ENCODE measurements at regions not wholly inside any gene's neighbourhood (a gene's known extent, or its start where the extent isn't known, plus 50 kb on each side); places are given as distances from the start of the nearest gene placed in this dataset.

GRCh38 chr3:188949996-188950395 lies 221.8 kb upstream of the TPRG1 start:
- H3K4me1 ChIP-seq (ENCODE audit: control insufficient read depth, insufficient read depth, low read length), result peaks cover 11% of the 10 kb centered on the region

GRCh38 chr3:188950832-188951489 lies 220.8 kb upstream of the TPRG1 start:
- H3K27ac ChIP-seq (ENCODE audit: insufficient read depth, low read depth, low read length, poor library complexity, severe bottlenecking), result no peak overlapping the region
- no peaks in the 10 kb centered on the region for H3K9me3 ChIP-seq (ENCODE audit: control insufficient read depth, low read length)
- H3K4me1 ChIP-seq (ENCODE audit: control insufficient read depth, insufficient read depth, low read length), result peaks cover 11% of the 10 kb centered on the region
- no peak overlapping the region for H3K4me3 ChIP-seq (ENCODE audit: insufficient read depth, low read depth, low read length)
- no peaks in the 10 kb centered on the region for H3K27me3 ChIP-seq (ENCODE audit: control insufficient read depth, insufficient read depth, low read length, poor library complexity, severe bottlenecking)
- WGBS, 2 experiments, result 90 to 92% methylated on average over 13 of the region's 13 CpGs
- no peaks in the 10 kb centered on the region for H3K36me3 ChIP-seq (ENCODE audit: control insufficient read depth, insufficient read depth, low read length)

More at GRCh38 chr3:188949996-188950395, 221.8 kb upstream of the TPRG1 start:
- H3K4me3 ChIP-seq (ENCODE audit: insufficient read depth, low read depth, low read length), result no peak overlapping the region
- WGBS, 2 experiments, result 93 to 95% methylated on average over 1 of the region's 1 CpG
- no peak overlapping the region for H3K27ac ChIP-seq (ENCODE audit: insufficient read depth, low read depth, low read length, poor library complexity, severe bottlenecking)
- no peaks in the 10 kb centered on the region for H3K27me3 ChIP-seq (ENCODE audit: control insufficient read depth, insufficient read depth, low read length, poor library complexity, severe bottlenecking)
- H3K9me3 ChIP-seq (ENCODE audit: control insufficient read depth, low read length), result no peaks in the 10 kb centered on the region
- no peaks in the 10 kb centered on the region for H3K36me3 ChIP-seq (ENCODE audit: control insufficient read depth, insufficient read depth, low read length)

- Histone ChIP-seq H3K4me3 (ENCODE audit: insufficient read depth, low read depth, low read length) (no peak overlapping the region), H3K27ac (ENCODE audit: insufficient read depth, low read depth, low read length, poor library complexity, severe bottlenecking) (no peak overlapping the region), H3K4me1 (ENCODE audit: control insufficient read depth, insufficient read depth, low read length) (peaks cover 11% of the 10 kb centered on the region), H3K9me3 (ENCODE audit: control insufficient read depth, low read length) (no peaks in the 10 kb centered on the region), H3K36me3 (ENCODE audit: control insufficient read depth, insufficient read depth, low read length) (no peaks in the 10 kb centered on the region), H3K27me3 (ENCODE audit: control insufficient read depth, insufficient read depth, low read length, poor library complexity, severe bottlenecking) (no peaks in the 10 kb centered on the region)
- WGBS, 2 experiments, result 91 to 93% methylated on average over 8 of the region's 8 CpGs
These were observed 220.0 kb upstream of the TPRG1 start for GRCh38 chr3:188951734-188952133.

- no peak overlapping the region for H3K4me3 ChIP-seq (ENCODE audit: insufficient read depth, low read depth, low read length)
- 11 to 15% methylated on average over 3 of the region's 3 CpGs for WGBS, 2 experiments
These were observed 217.1 kb upstream of the TPRG1 start for GRCh38 chr3:188954590-188955208.

GRCh38 chr3:188955919-188956318 lies 215.9 kb upstream of the TPRG1 start:
- H3K27ac ChIP-seq (ENCODE audit: insufficient read depth, low read depth, low read length, poor library complexity, severe bottlenecking), result no peak overlapping the region
- WGBS, 2 experiments, result 87% methylated on average over 4 of the region's 4 CpGs

More at GRCh38 chr3:188954590-188955208, 217.1 kb upstream of the TPRG1 start:
- Histone ChIP-seq H3K27me3 (ENCODE audit: control insufficient read depth, insufficient read depth, low read length, poor library complexity, severe bottlenecking) (no peaks in the 10 kb centered on the region), H3K36me3 (ENCODE audit: control insufficient read depth, insufficient read depth, low read length) (no peaks in the 10 kb centered on the region), H3K9me3 (ENCODE audit: control insufficient read depth, low read length) (no peaks in the 10 kb centered on the region), H3K4me1 (ENCODE audit: control insufficient read depth, insufficient read depth, low read length) (no peaks in the 10 kb centered on the region), H3K27ac (ENCODE audit: insufficient read depth, low read depth, low read length, poor library complexity, severe bottlenecking) (no peak overlapping the region)

GRCh38 chr3:188956839-188957489 lies 214.8 kb upstream of the TPRG1 start:
- Histone ChIP-seq H3K9me3 (ENCODE audit: control insufficient read depth, low read length) (no peaks in the 10 kb centered on the region), H3K27me3 (ENCODE audit: control insufficient read depth, insufficient read depth, low read length, poor library complexity, severe bottlenecking) (no peaks in the 10 kb centered on the region), H3K4me1 (ENCODE audit: control insufficient read depth, insufficient read depth, low read length) (no peaks in the 10 kb centered on the region), H3K4me3 (ENCODE audit: insufficient read depth, low read depth, low read length) (no peak overlapping the region), H3K27ac (ENCODE audit: insufficient read depth, low read depth, low read length, poor library complexity, severe bottlenecking) (no peak overlapping the region), H3K36me3 (ENCODE audit: control insufficient read depth, insufficient read depth, low read length) (no peaks in the 10 kb centered on the region)
- WGBS, 2 experiments, result 37 to 40% methylated on average over 6 to 8 of the region's 8 CpGs

More at GRCh38 chr3:188955919-188956318, 215.9 kb upstream of the TPRG1 start:
- no peaks in the 10 kb centered on the region for H3K4me1 ChIP-seq (ENCODE audit: control insufficient read depth, insufficient read depth, low read length)
- H3K4me3 ChIP-seq (ENCODE audit: insufficient read depth, low read depth, low read length), result no peak overlapping the region
- H3K27me3 ChIP-seq (ENCODE audit: control insufficient read depth, insufficient read depth, low read length, poor library complexity, severe bottlenecking), result no peaks in the 10 kb centered on the region
- no peaks in the 10 kb centered on the region for H3K9me3 ChIP-seq (ENCODE audit: control insufficient read depth, low read length)
- no peaks in the 10 kb centered on the region for H3K36me3 ChIP-seq (ENCODE audit: control insufficient read depth, insufficient read depth, low read length)

- Histone ChIP-seq H3K27me3 (ENCODE audit: control insufficient read depth, insufficient read depth, low read length, poor library complexity, severe bottlenecking) (no peaks in the 10 kb centered on the region), H3K27ac (ENCODE audit: insufficient read depth, low read depth, low read length, poor library complexity, severe bottlenecking) (no peak overlapping the region), H3K9me3 (ENCODE audit: control insufficient read depth, low read length) (no peaks in the 10 kb centered on the region), H3K4me1 (ENCODE audit: control insufficient read depth, insufficient read depth, low read length) (no peaks in the 10 kb centered on the region), H3K36me3 (ENCODE audit: control insufficient read depth, insufficient read depth, low read length) (no peaks in the 10 kb centered on the region), H3K4me3 (ENCODE audit: insufficient read depth, low read depth, low read length) (no peak overlapping the region)
- 80 to 100% methylated on average over 1 of the region's 1 CpG for WGBS, 2 experiments
These were observed 212.8 kb upstream of the TPRG1 start for GRCh38 chr3:188959013-188959412.

- H3K36me3 ChIP-seq (ENCODE audit: control insufficient read depth, insufficient read depth, low read length), result no peaks in the 10 kb centered on the region
- H3K4me3 ChIP-seq (ENCODE audit: insufficient read depth, low read depth, low read length), result no peak overlapping the region
- 89 to 94% methylated on average over 10 to 11 of the region's 13 CpGs for WGBS, 2 experiments
- no peak overlapping the region for H3K27ac ChIP-seq (ENCODE audit: insufficient read depth, low read depth, low read length, poor library complexity, severe bottlenecking)
- no peaks in the 10 kb centered on the region for H3K27me3 ChIP-seq (ENCODE audit: control insufficient read depth, insufficient read depth, low read length, poor library complexity, severe bottlenecking)
- no peaks in the 10 kb centered on the region for H3K4me1 ChIP-seq (ENCODE audit: control insufficient read depth, insufficient read depth, low read length)
- no peaks in the 10 kb centered on the region for H3K9me3 ChIP-seq (ENCODE audit: control insufficient read depth, low read length)
These were observed 209.2 kb upstream of the TPRG1 start for GRCh38 chr3:188962253-188963247.

GRCh38 chr3:188964957-188965356 lies 206.8 kb upstream of the TPRG1 start:
- WGBS, 2 experiments, result 94 to 95% methylated on average over 5 of the region's 5 CpGs
- Histone ChIP-seq H3K4me3 (ENCODE audit: insufficient read depth, low read depth, low read length) (no peak overlapping the region), H3K36me3 (ENCODE audit: control insufficient read depth, insufficient read depth, low read length) (no peaks in the 10 kb centered on the region), H3K27ac (ENCODE audit: insufficient read depth, low read depth, low read length, poor library complexity, severe bottlenecking) (no peak overlapping the region), H3K27me3 (ENCODE audit: control insufficient read depth, insufficient read depth, low read length, poor library complexity, severe bottlenecking) (no peaks in the 10 kb centered on the region), H3K9me3 (ENCODE audit: control insufficient read depth, low read length) (no peaks in the 10 kb centered on the region), H3K4me1 (ENCODE audit: control insufficient read depth, insufficient read depth, low read length) (no peaks in the 10 kb centered on the region)

All from ectodermal cell (in vitro differentiated cells).